Astrocyte of the cerebellum (primary cell): ENCODE measurements at regions not wholly inside any gene's neighbourhood (a gene's known extent, or its start where the extent isn't known, plus 50 kb on each side); places are given as distances from the start of the nearest gene placed in this dataset.
"Not testable (repeated sequence)": the region's sequence is repeated elsewhere in the genome, so short reads cannot be mapped to it uniquely, and the experiment has no call there.

Experiments used
- DNase-seq: peaks from one replicate; pipeline ENCODE4 v3.0.0-alpha.2; 2011; ENCODE audit warnings: low read depth
- H3K4me3 ChIP-seq: 2 replicates; pipeline ENCODE4 v1.5.1; 2011; ENCODE audit warnings: mild to moderate bottlenecking, low read depth, low read length, moderate library complexity
- CTCF ChIP-seq: IDR thresholded peaks from 2 replicates; pipeline ENCODE4 v1.5.1; 2012; ENCODE audit warnings: low read length, low read depth, moderate library complexity, mild to moderate bottlenecking; ENCODE audit errors: missing control alignments
- in situ Hi-C: cut with HindIII; loops from 2 replicates; pipeline ENCODE4 v1.10.0; 2017; ENCODE audit warnings: low sequenced_read_pairs

GRCh38 chr1:95770581-95770980 lies 536.6 kb downstream of the RWDD3 start:
- in situ Hi-C loops: no loop called here
- no peak for TF ChIP-seq CTCF
- no peak for DNase-seq
- no peak overlapping the region for H3K4me3 ChIP-seq

GRCh38 chr1:95778217-95778616 lies 544.2 kb downstream of the RWDD3 start:
- in situ Hi-C loops: no loop called here
- no peak for TF ChIP-seq CTCF
- H3K4me3 ChIP-seq: no peak overlapping the region
- DNase-seq: no peak

GRCh38 chr1:95780836-95781235 lies 546.8 kb downstream of the RWDD3 start:
- no peak for DNase-seq
- in situ Hi-C loops: no loop called here

GRCh38 chr1:95790136-95790535 lies 556.1 kb downstream of the RWDD3 start:
- TF ChIP-seq CTCF: no peak
- no peak for DNase-seq
- in situ Hi-C loops: no loop called here
- H3K4me3 ChIP-seq: no peak overlapping the region

More at GRCh38 chr1:95780836-95781235, 546.8 kb downstream of the RWDD3 start:
- H3K4me3 ChIP-seq: no peak overlapping the region
- TF ChIP-seq CTCF: no peak

GRCh38 chr1:95793893-95794292 lies 559.9 kb downstream of the RWDD3 start:
- no peak for DNase-seq
- in situ Hi-C loops: no loop called here
- H3K4me3 ChIP-seq: no peak overlapping the region
- TF ChIP-seq CTCF: peak; percentile 7

- DNase-seq: not testable (repeated sequence)
Measured at GRCh38 chr1:95797761-95798160, 563.8 kb downstream of the RWDD3 start.

GRCh38 chr1:95806171-95806570 lies 572.2 kb downstream of the RWDD3 start:
- in situ Hi-C loops: no loop called here
- no peak for DNase-seq
- TF ChIP-seq CTCF: no peak
- H3K4me3 ChIP-seq: no peak overlapping the region

More at GRCh38 chr1:95797761-95798160, 563.8 kb downstream of the RWDD3 start:
- in situ Hi-C loops, H3K4me3 ChIP-seq: not testable (repeated sequence)
